ENCODE measurements at regions not wholly inside any gene's neighbourhood (a gene's known extent, or its start where the extent isn't known, plus 50 kb on each side); places are given as distances from the start of the nearest gene placed in this dataset.
"Not testable (repeated sequence)": the region's sequence is repeated elsewhere in the genome, so short reads cannot be mapped to it uniquely, and the experiment has no call there.

GRCh38 chrY:3319988-3320387 is 258.9 kb upstream of the TGIF2LY start:
- H3K79me2 ChIP-seq (ENCODE audit: control insufficient read depth, insufficient read depth, low read length); H3K27me3 ChIP-seq (replicated peaks in 1 of 4; ENCODE audit: control extremely low read depth in 1 of 4, control insufficient read depth in 3 of 4, insufficient read depth in 4 of 4, low read length in 3 of 4); H4K20me1 ChIP-seq (ENCODE audit: control insufficient read depth, insufficient read depth, low read length, poor library complexity, severe bottlenecking); H3K27ac ChIP-seq (ENCODE audit: low read length in 2 of 2); H3K4me3 Mint-ChIP-seq; intact Hi-C loops (cut with micrococcal nuclease); H3K4me2 ChIP-seq (replicated peaks; ENCODE audit: low read depth, low read length, poor library complexity, severe bottlenecking); H2AFZ ChIP-seq (ENCODE audit: insufficient read depth, low read depth, low read length, poor library complexity, severe bottlenecking); CTCF ChIA-PET; DNase-seq; POLR2A ChIA-PET; H3K9me3 Mint-ChIP-seq (ENCODE audit: insufficient read depth); H3K4me1 Mint-ChIP-seq; H3K4me1 ChIP-seq (ENCODE audit: control insufficient read depth in 2 of 2, insufficient read depth in 2 of 2, low read length in 2 of 2); H3K27ac Mint-ChIP-seq; H3K4me3 ChIP-seq (ENCODE audit: control extremely low read depth in 1 of 5, extremely low read depth in 1 of 5, insufficient read depth in 1 of 5, low read depth in 2 of 5, low read length in 4 of 5); H3K27me3 Mint-ChIP-seq; H3K36me3 ChIP-seq (replicated peaks in 1 of 2; ENCODE audit: control extremely low read depth in 1 of 2, control insufficient read depth in 1 of 2, extremely low read depth in 1 of 2, insufficient read depth in 2 of 2, low read length in 1 of 2); H3K9me3 ChIP-seq (ENCODE audit: control extremely low read depth in 1 of 3, control insufficient read depth in 2 of 3, insufficient read depth in 1 of 3, low read length in 2 of 3); H3K9ac ChIP-seq (ENCODE audit: low read length); ATAC-seq (ENCODE audit: low read depth): not testable (repeated sequence)

GRCh38 chrY:3367535-3367934 is 211.3 kb upstream of the TGIF2LY start:
- intact Hi-C loops (cut with micrococcal nuclease); H2AFZ ChIP-seq (ENCODE audit: insufficient read depth, low read depth, low read length, poor library complexity, severe bottlenecking); H3K27me3 Mint-ChIP-seq; H3K4me2 ChIP-seq (replicated peaks; ENCODE audit: low read depth, low read length, poor library complexity, severe bottlenecking); H3K9me3 ChIP-seq (ENCODE audit: control extremely low read depth in 1 of 3, control insufficient read depth in 2 of 3, insufficient read depth in 1 of 3, low read length in 2 of 3); H3K4me3 Mint-ChIP-seq; POLR2A ChIA-PET; H3K79me2 ChIP-seq (ENCODE audit: control insufficient read depth, insufficient read depth, low read length); H3K36me3 ChIP-seq (replicated peaks in 1 of 2; ENCODE audit: control extremely low read depth in 1 of 2, control insufficient read depth in 1 of 2, extremely low read depth in 1 of 2, insufficient read depth in 2 of 2, low read length in 1 of 2); DNase-seq; H4K20me1 ChIP-seq (ENCODE audit: control insufficient read depth, insufficient read depth, low read length, poor library complexity, severe bottlenecking); H3K4me1 Mint-ChIP-seq; CTCF ChIA-PET; H3K27ac Mint-ChIP-seq; H3K9me3 Mint-ChIP-seq (ENCODE audit: insufficient read depth); H3K4me1 ChIP-seq (ENCODE audit: control insufficient read depth in 2 of 2, insufficient read depth in 2 of 2, low read length in 2 of 2); H3K27ac ChIP-seq (ENCODE audit: low read length in 2 of 2); H3K4me3 ChIP-seq (ENCODE audit: control extremely low read depth in 1 of 5, extremely low read depth in 1 of 5, insufficient read depth in 1 of 5, low read depth in 2 of 5, low read length in 4 of 5); ATAC-seq (ENCODE audit: low read depth); H3K9ac ChIP-seq (ENCODE audit: low read length); H3K27me3 ChIP-seq (replicated peaks in 1 of 4; ENCODE audit: control extremely low read depth in 1 of 4, control insufficient read depth in 3 of 4, insufficient read depth in 4 of 4, low read length in 3 of 4): not testable (repeated sequence)

- H3K9me3 ChIP-seq (ENCODE audit: control extremely low read depth in 1 of 3, control insufficient read depth in 2 of 3, insufficient read depth in 1 of 3, low read length in 2 of 3); H3K4me3 Mint-ChIP-seq; H3K4me2 ChIP-seq (replicated peaks; ENCODE audit: low read depth, low read length, poor library complexity, severe bottlenecking); H3K79me2 ChIP-seq (ENCODE audit: control insufficient read depth, insufficient read depth, low read length); ATAC-seq (ENCODE audit: low read depth); H4K20me1 ChIP-seq (ENCODE audit: control insufficient read depth, insufficient read depth, low read length, poor library complexity, severe bottlenecking); H3K9ac ChIP-seq (ENCODE audit: low read length); H2AFZ ChIP-seq (ENCODE audit: insufficient read depth, low read depth, low read length, poor library complexity, severe bottlenecking); H3K27me3 ChIP-seq (replicated peaks in 1 of 4; ENCODE audit: control extremely low read depth in 1 of 4, control insufficient read depth in 3 of 4, insufficient read depth in 4 of 4, low read length in 3 of 4); H3K4me3 ChIP-seq (ENCODE audit: control extremely low read depth in 1 of 5, extremely low read depth in 1 of 5, insufficient read depth in 1 of 5, low read depth in 2 of 5, low read length in 4 of 5); H3K27me3 Mint-ChIP-seq; H3K4me1 Mint-ChIP-seq; H3K27ac ChIP-seq (ENCODE audit: low read length in 2 of 2); H3K27ac Mint-ChIP-seq; POLR2A ChIA-PET; H3K4me1 ChIP-seq (ENCODE audit: control insufficient read depth in 2 of 2, insufficient read depth in 2 of 2, low read length in 2 of 2); CTCF ChIA-PET; H3K36me3 ChIP-seq (replicated peaks in 1 of 2; ENCODE audit: control extremely low read depth in 1 of 2, control insufficient read depth in 1 of 2, extremely low read depth in 1 of 2, insufficient read depth in 2 of 2, low read length in 1 of 2); H3K9me3 Mint-ChIP-seq (ENCODE audit: insufficient read depth); intact Hi-C loops (cut with micrococcal nuclease); DNase-seq: not testable (repeated sequence)
- no CpG with 5 or more reads among the region's 1 CpG for WGBS (ENCODE audit: insufficient coverage)
These were observed 210.4 kb upstream of the TGIF2LY start for GRCh38 chrY:3368459-3368858.

GRCh38 chrY:3391508-3391907 is 187.4 kb upstream of the TGIF2LY start:
- CTCF ChIA-PET; H3K4me1 ChIP-seq (ENCODE audit: control insufficient read depth in 2 of 2, insufficient read depth in 2 of 2, low read length in 2 of 2); H4K20me1 ChIP-seq (ENCODE audit: control insufficient read depth, insufficient read depth, low read length, poor library complexity, severe bottlenecking); H3K79me2 ChIP-seq (ENCODE audit: control insufficient read depth, insufficient read depth, low read length); H3K9ac ChIP-seq (ENCODE audit: low read length); H3K9me3 ChIP-seq (ENCODE audit: control extremely low read depth in 1 of 3, control insufficient read depth in 2 of 3, insufficient read depth in 1 of 3, low read length in 2 of 3); ATAC-seq (ENCODE audit: low read depth); DNase-seq; H3K9me3 Mint-ChIP-seq (ENCODE audit: insufficient read depth); POLR2A ChIA-PET; H3K4me3 Mint-ChIP-seq; H3K27ac ChIP-seq (ENCODE audit: low read length in 2 of 2); intact Hi-C loops (cut with micrococcal nuclease); H3K36me3 ChIP-seq (replicated peaks in 1 of 2; ENCODE audit: control extremely low read depth in 1 of 2, control insufficient read depth in 1 of 2, extremely low read depth in 1 of 2, insufficient read depth in 2 of 2, low read length in 1 of 2); H3K27me3 Mint-ChIP-seq; H3K4me2 ChIP-seq (replicated peaks; ENCODE audit: low read depth, low read length, poor library complexity, severe bottlenecking); H2AFZ ChIP-seq (ENCODE audit: insufficient read depth, low read depth, low read length, poor library complexity, severe bottlenecking); H3K27me3 ChIP-seq (replicated peaks in 1 of 4; ENCODE audit: control extremely low read depth in 1 of 4, control insufficient read depth in 3 of 4, insufficient read depth in 4 of 4, low read length in 3 of 4); H3K4me3 ChIP-seq (ENCODE audit: control extremely low read depth in 1 of 5, extremely low read depth in 1 of 5, insufficient read depth in 1 of 5, low read depth in 2 of 5, low read length in 4 of 5); H3K27ac Mint-ChIP-seq; H3K4me1 Mint-ChIP-seq: not testable (repeated sequence)
- WGBS (ENCODE audit: insufficient coverage) = no CpG with 5 or more reads among the region's 5 CpGs
